Progenitor cell of endocrine pancreas (in vitro differentiated cells): ENCODE measurements at regions not wholly inside any gene's neighbourhood (a gene's known extent, or its start where the extent isn't known, plus 50 kb on each side); places are given as distances from the start of the nearest gene placed in this dataset.

Experiments
- DNase-seq: peaks from one replicate; pipeline ENCODE4 v3.0.0; 2021; ENCODE audit warnings: low spot score; ENCODE audit not compliant: unreplicated experiment
- H3K27ac Mint-ChIP-seq: 2 replicates; pipeline ENCODE4 v1.8.0; 2021; ENCODE audit warnings: mild to moderate bottlenecking, moderate library complexity, mixed read lengths
- H3K27me3 Mint-ChIP-seq: 2 replicates; pipeline ENCODE4 v1.8.0; 2021; ENCODE audit warnings: mixed read lengths
- H3K36me3 Mint-ChIP-seq: 2 replicates; pipeline ENCODE4 v1.8.0; 2022; ENCODE audit warnings: mixed read lengths; ENCODE audit not compliant: insufficient read depth
- H3K4me1 Mint-ChIP-seq: 2 replicates; pipeline ENCODE4 v1.8.0; 2021; ENCODE audit warnings: low read depth, mixed read lengths
- H3K4me3 Mint-ChIP-seq: 2 replicates; pipeline ENCODE4 v1.8.0; 2021; ENCODE audit warnings: low read depth, mild to moderate bottlenecking, moderate library complexity, mixed read lengths
- H3K9me3 Mint-ChIP-seq: 2 replicates; pipeline ENCODE4 v1.8.0; 2021; ENCODE audit warnings: low read depth, mixed read lengths
- TF ChIP-seq, protein P1 (sequence below): fragments of 200-600 bp; sonication (generic); IDR thresholded peaks from one replicate; pipeline ENCODE4 v1.5.0; 2021; ENCODE audit warnings: antibody characterized with exemption, mild to moderate bottlenecking; ENCODE audit not compliant: unreplicated experiment

DNA sequence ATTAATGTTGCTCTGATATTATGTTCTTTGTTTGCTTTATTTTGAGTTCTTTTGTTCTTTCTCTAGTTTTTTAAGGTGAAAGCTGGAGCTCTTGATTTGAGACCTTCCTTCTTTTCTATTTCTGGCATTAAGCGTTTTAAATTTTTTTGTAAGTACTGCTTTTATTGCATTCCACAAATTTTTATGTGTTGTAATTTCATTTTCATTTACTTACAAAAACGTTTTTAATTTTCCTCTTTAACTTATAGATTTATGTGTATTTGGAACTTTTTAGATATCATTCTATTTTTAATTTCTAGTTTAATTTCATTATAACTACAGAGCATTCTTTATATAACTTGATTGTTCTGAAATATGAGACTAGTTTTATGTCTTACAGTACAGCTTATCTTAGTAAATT is 395.6 kb downstream of the ETV1 start:
- TF ChIP-seq, protein P1, sequence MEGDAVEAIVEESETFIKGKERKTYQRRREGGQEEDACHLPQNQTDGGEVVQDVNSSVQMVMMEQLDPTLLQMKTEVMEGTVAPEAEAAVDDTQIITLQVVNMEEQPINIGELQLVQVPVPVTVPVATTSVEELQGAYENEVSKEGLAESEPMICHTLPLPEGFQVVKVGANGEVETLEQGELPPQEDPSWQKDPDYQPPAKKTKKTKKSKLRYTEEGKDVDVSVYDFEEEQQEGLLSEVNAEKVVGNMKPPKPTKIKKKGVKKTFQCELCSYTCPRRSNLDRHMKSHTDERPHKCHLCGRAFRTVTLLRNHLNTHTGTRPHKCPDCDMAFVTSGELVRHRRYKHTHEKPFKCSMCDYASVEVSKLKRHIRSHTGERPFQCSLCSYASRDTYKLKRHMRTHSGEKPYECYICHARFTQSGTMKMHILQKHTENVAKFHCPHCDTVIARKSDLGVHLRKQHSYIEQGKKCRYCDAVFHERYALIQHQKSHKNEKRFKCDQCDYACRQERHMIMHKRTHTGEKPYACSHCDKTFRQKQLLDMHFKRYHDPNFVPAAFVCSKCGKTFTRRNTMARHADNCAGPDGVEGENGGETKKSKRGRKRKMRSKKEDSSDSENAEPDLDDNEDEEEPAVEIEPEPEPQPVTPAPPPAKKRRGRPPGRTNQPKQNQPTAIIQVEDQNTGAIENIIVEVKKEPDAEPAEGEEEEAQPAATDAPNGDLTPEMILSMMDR, result no peak
- Mint-ChIP-seq H3K4me1 (peaks cover 7% of the 10 kb centered on the region), H3K27me3 (no peaks in the 10 kb centered on the region), H3K9me3 (peaks cover 25% of the 10 kb centered on the region), H3K4me3 (no peak overlapping the region), H3K27ac (no peak overlapping the region), H3K36me3 (peaks cover 8% of the 10 kb centered on the region)
- no peak for DNase-seq

DNA sequence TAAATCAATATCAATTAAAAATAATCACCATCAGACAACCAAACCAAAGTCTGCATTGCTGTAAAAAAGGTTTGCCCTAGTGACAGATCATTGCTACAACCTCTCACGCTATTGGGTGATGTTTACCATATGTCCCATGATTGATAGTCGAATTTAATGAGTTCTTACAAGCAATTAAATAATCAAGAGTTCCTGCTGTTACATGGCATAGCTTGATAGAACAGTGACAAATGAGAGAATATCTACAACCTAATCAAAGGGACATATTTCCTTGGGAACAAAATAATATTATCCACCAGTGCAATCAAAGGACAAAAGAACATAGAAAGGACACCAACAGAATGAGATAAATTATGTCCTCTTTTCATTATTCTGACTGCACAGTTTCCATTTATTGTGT is 387.4 kb downstream of the ETV1 start:
- Mint-ChIP-seq H3K36me3 (peaks cover 6% of the 10 kb centered on the region), H3K9me3 (peaks cover 9% of the 10 kb centered on the region), H3K27me3 (no peaks in the 10 kb centered on the region), H3K27ac (no peak overlapping the region), H3K4me3 (no peak overlapping the region), H3K4me1 (peaks cover 8% of the 10 kb centered on the region)
- TF ChIP-seq, protein P1, result no peak
- no peak for DNase-seq

DNA sequence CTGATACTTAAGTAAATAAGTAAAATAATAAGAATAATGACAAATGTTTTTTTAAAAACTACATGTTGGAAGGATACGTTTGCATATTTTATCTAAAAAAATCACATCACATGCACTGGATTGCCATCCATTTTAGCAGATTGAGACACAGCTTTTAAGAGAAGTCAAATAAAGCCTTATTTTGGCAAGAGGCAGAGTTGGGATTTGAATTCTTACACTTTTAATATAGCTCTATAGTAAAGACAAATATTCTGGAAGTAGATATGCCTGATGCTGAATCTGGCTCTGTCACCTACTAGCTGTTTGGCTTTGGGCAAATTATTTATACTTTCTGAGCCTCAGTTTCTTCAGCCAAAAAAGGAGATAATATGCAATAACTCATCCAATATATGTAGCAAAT is 386.4 kb downstream of the ETV1 start:
- no peak overlapping the region for H3K27ac Mint-ChIP-seq
- H3K36me3 Mint-ChIP-seq, result peaks cover 7% of the 10 kb centered on the region
- peaks cover 13% of the 10 kb centered on the region for H3K9me3 Mint-ChIP-seq
- TF ChIP-seq, protein P1, result no peak
- H3K4me1 Mint-ChIP-seq, result peaks cover 5% of the 10 kb centered on the region
- no peak for DNase-seq
- H3K4me3 Mint-ChIP-seq, result no peak overlapping the region
- no peaks in the 10 kb centered on the region for H3K27me3 Mint-ChIP-seq

DNA sequence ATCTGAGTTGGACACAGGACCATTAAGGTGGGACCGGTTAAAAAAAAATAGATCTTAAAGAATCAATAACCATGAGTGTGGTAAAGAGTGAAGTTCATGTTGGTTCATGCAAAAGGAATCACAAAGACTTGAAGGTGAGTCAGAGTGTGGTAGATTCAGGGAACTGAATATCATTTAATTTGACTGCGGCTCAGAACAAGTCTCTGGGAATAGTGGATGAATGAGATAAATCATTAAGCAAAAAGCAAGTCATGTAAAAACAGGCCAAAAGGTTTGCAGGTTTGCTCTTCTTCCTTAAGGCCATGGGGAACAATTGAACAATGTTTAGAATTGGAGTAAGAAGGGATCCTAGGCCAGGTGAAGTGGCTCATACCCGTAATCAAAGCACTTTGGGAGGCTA is 385.8 kb downstream of the ETV1 start:
- no peak overlapping the region for H3K27ac Mint-ChIP-seq
- peaks cover 20% of the 10 kb centered on the region for H3K9me3 Mint-ChIP-seq
- peaks cover 1% of the 10 kb centered on the region for H3K4me1 Mint-ChIP-seq
- no peak for DNase-seq
- peaks cover 8% of the 10 kb centered on the region for H3K36me3 Mint-ChIP-seq
- no peaks in the 10 kb centered on the region for H3K27me3 Mint-ChIP-seq
- H3K4me3 Mint-ChIP-seq, result no peak overlapping the region
- TF ChIP-seq, protein P1, result no peak

DNA sequence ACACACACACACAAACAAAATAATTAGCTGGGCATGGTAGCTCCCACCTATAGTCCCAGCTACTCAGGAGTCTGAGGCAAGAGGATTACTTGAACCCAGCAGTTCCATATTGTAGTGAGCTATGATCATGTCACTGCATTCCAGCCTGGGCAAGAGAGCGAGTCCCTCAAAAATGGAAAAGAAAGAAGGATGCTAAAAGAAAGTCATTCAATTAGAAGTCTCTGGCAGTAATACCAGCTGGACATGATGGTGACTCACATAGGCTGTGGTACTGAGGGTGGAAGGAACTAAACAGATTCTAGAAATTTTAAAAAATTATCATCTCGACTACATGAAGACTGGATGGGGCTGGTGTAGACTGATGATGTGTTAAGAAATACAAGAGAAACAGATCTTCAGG is 385.3 kb downstream of the ETV1 start:
- Mint-ChIP-seq H3K27ac (no peak overlapping the region), H3K36me3 (peaks cover 8% of the 10 kb centered on the region), H3K4me1 (no peaks in the 10 kb centered on the region), H3K27me3 (no peaks in the 10 kb centered on the region), H3K9me3 (peaks cover 21% of the 10 kb centered on the region), H3K4me3 (no peak overlapping the region)
- TF ChIP-seq, protein P1, result no peak
- DNase-seq, result no peak

DNA sequence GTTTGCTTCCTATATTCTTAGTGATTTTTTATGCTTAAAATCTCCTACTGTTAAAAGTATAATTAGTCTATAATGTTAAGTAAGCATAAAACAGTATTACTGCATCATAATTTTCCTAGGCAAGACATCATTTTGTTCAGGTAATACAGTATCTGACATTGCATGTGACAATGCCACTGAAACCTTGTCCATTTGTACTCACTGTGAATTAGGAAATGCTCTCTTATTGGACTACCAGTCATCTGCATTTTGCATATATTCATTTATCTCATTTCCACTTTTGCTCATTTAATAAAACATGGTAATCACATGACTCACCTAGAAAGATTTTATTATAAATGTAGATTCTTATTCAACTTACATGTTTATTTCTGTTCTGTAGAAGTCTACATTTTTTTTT is 379.1 kb downstream of the ETV1 start:
- DNase-seq, result no peak
- H3K9me3 Mint-ChIP-seq, result peaks cover 27% of the 10 kb centered on the region
- no peaks in the 10 kb centered on the region for H3K4me1 Mint-ChIP-seq
- no peak overlapping the region for H3K27ac Mint-ChIP-seq
- H3K4me3 Mint-ChIP-seq, result no peak overlapping the region
- H3K36me3 Mint-ChIP-seq, result peaks cover 9% of the 10 kb centered on the region
- TF ChIP-seq, protein P1, result no peak
- H3K27me3 Mint-ChIP-seq, result no peaks in the 10 kb centered on the region
